OCI-LY7 (cell line): ENCODE measurements at regions not wholly inside any gene's neighbourhood (a gene's known extent, or its start where the extent isn't known, plus 50 kb on each side); places are given as distances from the start of the nearest gene placed in this dataset.

Source experiments
- BruUV-seq: library from RNA; stranded (reverse); fragments of 400-500 nt; replicated peaks from 2 replicates; lab custom pipeline; 2021; lab: Mats Ljungman, UMichigan
- CTCF ChIA-PET: fragments of 300-600 bp; sonication (Branson Sonifier 250); formaldehyde crosslinking; loops from one replicate; lab custom pipeline; 2022; ENCODE audit warnings: antibody characterized with exemption; ENCODE audit not compliant: unreplicated experiment; lab: Charles Lee
- POLR2A ChIA-PET: fragments of 300-600 bp; sonication (Branson Sonifier 250); formaldehyde crosslinking; loops from one replicate; lab custom pipeline; 2022; ENCODE audit warnings: antibody characterized with exemption; lab: Charles Lee
- DNase-seq: peaks from one replicate; pipeline ENCODE4 v3.0.0-alpha.2; 2015; ENCODE audit warnings: low spot score
- H2AFZ ChIP-seq: fragments of 200-600 bp; sonication (generic), shearing (Covaris generic); 2 replicates; pipeline ENCODE4 v1.6.1; 2014; ENCODE audit warnings: mild to moderate bottlenecking, antibody characterized with exemption, low read length, moderate library complexity
- H3K27ac ChIP-seq: fragments of 200-600 bp; sonication (generic); 2 replicates; pipeline ENCODE4 v1.5.1; 2014; ENCODE audit warnings: mixed run types, low read depth, mild to moderate bottlenecking, moderate library complexity, low read length, inconsistent platforms; ENCODE audit not compliant: poor library complexity, severe bottlenecking
- H3K36me3 ChIP-seq: fragments of 200-600 bp; sonication (generic); 2 replicates; pipeline ENCODE4 v1.6.1; 2014; ENCODE audit warnings: mild to moderate bottlenecking, antibody characterized with exemption, low read length, moderate library complexity, mixed read lengths; ENCODE audit not compliant: insufficient read depth
- H3K4me1 ChIP-seq: fragments of 200-600 bp; sonication (generic); 2 replicates; pipeline ENCODE4 v1.5.1; 2014; ENCODE audit warnings: mild to moderate bottlenecking, low read length; ENCODE audit not compliant: insufficient read depth, poor library complexity, severe bottlenecking
- H3K4me2 ChIP-seq: fragments of 200-600 bp; sonication (generic); 2 replicates; pipeline ENCODE4 v1.6.1; 2014; ENCODE audit warnings: mild to moderate bottlenecking, low read length
- H3K4me3 ChIP-seq: fragments of 200-600 bp; sonication (generic); 2 replicates; pipeline ENCODE4 v1.5.1; 2014; ENCODE audit warnings: mild to moderate bottlenecking, low read depth, low read length; ENCODE audit not compliant: poor library complexity, severe bottlenecking
- H3K79me2 ChIP-seq: fragments of 200-600 bp; sonication (generic); 2 replicates; pipeline ENCODE4 v1.6.1; 2016; ENCODE audit warnings: low read depth, mild to moderate bottlenecking, low read length, moderate library complexity, mixed read lengths; ENCODE audit not compliant: insufficient read depth
- H3K9me2 ChIP-seq: fragments of 200-600 bp; sonication (generic); 2 replicates; pipeline ENCODE4 v1.6.1; 2016; ENCODE audit warnings: mild to moderate bottlenecking, low read length, mixed read lengths; ENCODE audit not compliant: insufficient read depth
- H3K9me3 ChIP-seq: fragments of 200-600 bp; sonication (generic); 2 replicates; pipeline ENCODE4 v1.6.1; 2014; ENCODE audit warnings: mild to moderate bottlenecking, mixed run types, low read length, mixed read lengths
- H4K20me1 ChIP-seq: fragments of 200-600 bp; sonication (generic); 2 replicates; pipeline ENCODE4 v1.6.1; 2014; ENCODE audit warnings: mild to moderate bottlenecking, antibody characterized with exemption, low read length, moderate library complexity, mixed read lengths; ENCODE audit not compliant: insufficient read depth
- CTCF ChIP-seq: fragments of 200-600 bp; sonication (generic); conservative IDR thresholded peaks from 2 replicates; pipeline ENCODE4 v1.5.1; 2014; ENCODE audit warnings: mild to moderate bottlenecking, antibody characterized with exemption, low read length, moderate library complexity, mixed read lengths
- EZH2phosphoT487 ChIP-seq: fragments of 200-600 bp; sonication (generic); IDR thresholded peaks from 2 replicates; pipeline ENCODE4 v1.6.1; 2018; ENCODE audit warnings: low read depth, borderline replicate concordance, mild to moderate bottlenecking, mixed run types, antibody characterized with exemption, low read length, moderate library complexity, mixed read lengths
- intact Hi-C: fragments of 100-400 bp; cut with micrococcal nuclease; formaldehyde crosslinking; loops from one replicate; pipeline ENCODE4 v1.10.0; 2022; ENCODE audit not compliant: unreplicated experiment

GRCh38 chr3:31050296-31050695 is 155.8 kb upstream of the GADL1 start:
- intact Hi-C loops: no loop called here
- DNase-seq: no peak
- Histone ChIP-seq H3K27ac (no peak overlapping the region), H3K9me3 (no peaks in the 10 kb centered on the region), H3K4me3 (no peak overlapping the region), H2AFZ (no peak overlapping the region), H3K79me2 (no peaks in the 10 kb centered on the region), H4K20me1 (no peaks in the 10 kb centered on the region), H3K36me3 (no peaks in the 10 kb centered on the region), H3K4me2 (no peak overlapping the region), H3K4me1 (no peaks in the 10 kb centered on the region), H3K9me2 (no peaks in the 10 kb centered on the region)
- CTCF ChIA-PET: no interaction called here
- BruUV-seq: no TSS peak
- POLR2A ChIA-PET: no interaction called here
- TF ChIP-seq EZH2phosphoT487: no peak
- TF ChIP-seq CTCF: no peak

- H3K4me2 ChIP-seq: no peak overlapping the region
- H3K4me1 ChIP-seq: no peaks in the 10 kb centered on the region
- H2AFZ ChIP-seq: no peak overlapping the region
- H3K27ac ChIP-seq: no peak overlapping the region
- no peaks in the 10 kb centered on the region for H4K20me1 ChIP-seq
- no peaks in the 10 kb centered on the region for H3K79me2 ChIP-seq
- H3K9me2 ChIP-seq: no peaks in the 10 kb centered on the region
- POLR2A ChIA-PET: no interaction called here
- no TSS peak for BruUV-seq
- no peak for TF ChIP-seq CTCF
- no peak for TF ChIP-seq EZH2phosphoT487
- CTCF ChIA-PET: no interaction called here
- H3K36me3 ChIP-seq: no peaks in the 10 kb centered on the region
- H3K9me3 ChIP-seq: no peaks in the 10 kb centered on the region
- no peak overlapping the region for H3K4me3 ChIP-seq
- intact Hi-C loops: no loop called here
- DNase-seq: no peak
These were observed 156.8 kb upstream of the GADL1 start for GRCh38 chr3:31051226-31051625.

- Histone ChIP-seq H3K4me3 (no peak overlapping the region), H3K79me2 (no peaks in the 10 kb centered on the region), H3K9me3 (no peaks in the 10 kb centered on the region), H3K4me2 (no peak overlapping the region), H3K36me3 (no peaks in the 10 kb centered on the region), H2AFZ (no peak overlapping the region), H3K9me2 (no peaks in the 10 kb centered on the region), H4K20me1 (no peaks in the 10 kb centered on the region), H3K27ac (no peak overlapping the region), H3K4me1 (no peaks in the 10 kb centered on the region)
- no peak for TF ChIP-seq CTCF
- TF ChIP-seq EZH2phosphoT487: no peak
- CTCF ChIA-PET: no interaction called here
- POLR2A ChIA-PET: no interaction called here
- no TSS peak for BruUV-seq
- DNase-seq: no peak
- intact Hi-C loops: no loop called here
These were observed 158.8 kb upstream of the GADL1 start for GRCh38 chr3:31053299-31053698.
